ENCODE measurements at regions not wholly inside any gene's neighbourhood (a gene's known extent, or its start where the extent isn't known, plus 50 kb on each side); places are given as distances from the start of the nearest gene placed in this dataset.
A peak's percentile ranks its signal among the peaks of the same experiment; 100 is the strongest.

DNA sequence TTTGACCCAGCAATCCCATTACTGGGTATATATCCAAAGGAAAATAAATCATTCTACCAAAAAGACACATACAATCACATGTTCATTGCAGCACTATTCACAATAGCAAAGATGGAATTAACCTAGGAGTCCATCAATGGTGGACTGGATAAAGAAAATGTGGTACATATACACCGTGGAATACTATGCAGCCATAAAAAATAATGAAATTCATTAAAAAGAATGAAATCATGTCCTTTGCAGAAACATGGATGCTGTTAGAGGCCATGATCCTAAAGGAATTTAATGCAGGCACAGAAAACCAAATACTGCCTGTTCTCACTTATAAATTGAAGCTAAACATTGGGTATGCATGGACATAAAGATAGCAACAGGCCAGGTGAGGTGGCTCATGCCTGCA, 61.9 kb upstream of the BMP6 start:
- no peak for DNase-seq

DNA sequence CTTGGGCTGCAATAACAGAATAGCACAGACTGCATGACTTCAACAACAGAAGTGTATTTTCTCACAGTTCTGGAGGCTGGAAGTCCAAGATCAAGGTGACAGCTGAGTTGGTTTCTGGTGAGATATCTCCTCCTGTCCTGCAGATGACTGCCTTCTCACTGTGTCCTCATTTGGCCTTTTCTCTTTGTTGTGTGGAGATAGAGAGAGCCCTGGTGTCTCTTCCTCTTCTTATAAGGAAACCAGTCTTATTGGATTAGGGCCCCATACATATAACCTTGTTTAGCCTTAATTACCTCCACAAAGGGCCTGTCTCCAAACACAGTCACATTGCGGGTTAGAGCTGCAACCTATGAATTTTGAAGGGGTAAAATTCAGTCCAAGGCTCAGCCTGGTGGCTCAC, 57.0 kb upstream of the BMP6 start:
- no peak for DNase-seq

DNA sequence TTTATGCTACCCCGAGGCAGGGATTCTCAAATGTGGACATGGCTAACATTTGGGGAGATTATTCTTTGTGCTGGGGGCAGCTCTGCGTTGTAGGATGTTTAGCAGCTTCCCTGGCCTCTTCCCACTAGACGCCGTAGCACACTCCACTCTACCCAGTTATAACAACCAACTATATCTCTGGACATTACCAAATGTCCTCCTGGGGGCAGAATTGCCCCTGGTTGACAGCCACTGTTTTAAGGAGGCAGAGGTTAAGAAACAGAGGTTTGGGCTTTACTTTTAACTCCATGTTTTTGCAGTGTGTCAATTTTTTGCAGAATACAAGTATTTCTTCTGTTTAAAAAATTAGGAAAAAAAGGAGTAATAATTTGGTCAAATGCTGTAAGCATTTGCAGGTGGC, 56.2 kb upstream of the BMP6 start:
- no peak for DNase-seq

DNA sequence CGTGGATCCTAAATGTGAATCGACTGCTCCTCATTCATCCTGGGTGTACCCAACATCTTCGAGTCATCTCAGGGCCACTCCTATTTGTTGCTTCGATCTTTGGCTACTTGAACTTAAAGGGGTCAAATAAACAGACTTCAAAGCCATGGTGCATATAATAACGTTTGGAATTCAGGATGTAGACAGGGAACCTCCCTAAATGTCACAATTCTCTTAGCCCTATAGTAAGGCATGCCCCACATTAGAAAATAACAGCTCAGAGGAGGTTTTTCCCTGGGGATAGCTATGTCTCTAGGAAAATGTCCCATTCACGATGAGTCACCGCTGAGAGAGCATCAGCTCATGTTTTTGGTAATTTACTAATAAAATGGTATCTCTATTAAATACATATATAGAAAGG, 54.8 kb upstream of the BMP6 start:
- no peak for DNase-seq

DNA sequence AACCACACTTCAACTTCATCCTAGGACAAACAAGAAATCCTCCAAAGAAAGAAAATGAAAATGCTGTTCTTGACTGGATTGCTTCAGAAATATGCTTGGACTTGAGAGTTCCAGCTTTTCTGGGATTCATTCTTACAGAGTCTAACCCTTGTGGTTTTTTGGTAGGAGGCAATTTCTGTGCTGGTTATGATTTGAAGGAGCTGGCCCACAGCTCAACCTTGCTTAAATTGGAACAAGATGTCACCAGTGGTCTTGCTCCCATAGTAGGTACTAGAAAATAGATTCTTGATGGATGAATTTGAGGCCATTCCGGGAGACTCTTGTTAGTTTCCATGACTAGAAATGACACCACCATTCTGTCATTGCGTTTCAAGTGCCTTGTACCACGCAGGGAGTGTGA, 54.3 kb upstream of the BMP6 start:
- DNase-seq = no peak

DNA sequence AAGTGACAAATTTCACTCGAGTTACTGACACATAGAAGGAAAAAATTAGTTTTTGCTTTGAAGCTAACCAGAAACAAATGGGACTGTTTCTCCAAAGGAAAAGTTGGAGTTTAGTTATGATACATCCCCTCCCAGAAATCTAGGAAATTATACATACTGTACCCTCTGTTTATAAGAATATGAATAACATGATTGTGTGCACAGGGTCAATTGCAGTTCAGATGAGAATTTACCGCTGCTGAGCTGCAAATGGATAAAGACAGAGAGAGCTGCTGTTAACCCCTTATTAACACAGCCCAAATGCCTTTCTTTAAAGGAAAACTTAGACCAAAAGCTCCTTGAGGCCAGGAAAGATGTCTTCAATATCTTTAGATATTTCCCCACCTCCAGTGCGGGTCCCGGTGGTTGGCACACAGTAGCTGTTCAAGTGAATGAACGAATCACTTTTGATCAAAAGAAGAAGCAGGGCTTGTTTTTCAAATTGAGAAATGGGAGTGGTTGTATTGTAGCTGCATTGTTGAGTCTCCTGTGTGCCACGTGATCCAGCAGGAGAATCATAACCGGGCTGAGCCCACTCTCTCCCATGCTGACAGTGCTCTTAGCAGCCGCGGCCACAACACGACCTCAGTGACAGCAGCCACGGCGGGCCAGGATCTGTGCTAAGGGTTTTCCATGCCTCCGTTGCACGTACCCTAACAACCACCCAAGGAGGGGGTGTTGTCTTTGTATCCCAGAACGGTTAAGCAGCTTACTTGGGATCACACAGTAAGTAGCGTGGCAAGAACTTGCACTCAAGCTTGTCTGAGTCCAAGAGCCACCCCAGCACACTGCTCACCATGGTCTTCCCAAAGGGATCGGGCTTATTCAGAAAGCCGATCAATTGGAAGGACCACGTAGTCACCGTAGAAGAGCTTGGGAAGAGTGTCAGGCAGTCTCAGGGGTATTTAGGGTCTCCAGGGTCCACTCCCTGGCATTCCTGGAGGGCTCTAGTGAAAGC, 53.5 kb upstream of the BMP6 start:
- no peak for DNase-seq

DNA sequence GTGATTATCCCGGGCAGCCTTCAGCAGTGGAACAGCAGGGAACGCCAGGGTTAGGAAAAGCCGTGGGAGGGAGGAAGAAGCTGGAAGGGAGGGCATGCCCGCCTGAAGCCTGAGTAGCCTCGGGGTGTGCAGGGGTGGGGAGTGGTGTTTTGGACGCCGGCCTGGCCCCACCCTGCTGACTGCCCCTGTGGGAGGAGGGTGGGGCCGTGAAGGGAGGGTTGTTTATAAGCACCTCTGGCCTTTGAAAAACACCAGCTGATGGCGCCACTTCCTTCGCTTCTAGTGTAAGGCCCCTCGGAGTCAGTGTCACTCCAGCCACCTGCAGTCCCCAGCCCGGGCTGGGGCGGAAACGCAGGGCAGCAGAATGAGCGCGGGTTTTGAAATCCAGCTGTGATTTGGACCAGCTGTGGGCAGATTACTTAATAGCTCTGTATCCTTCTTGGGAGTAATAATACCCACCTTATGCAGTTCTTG, 52.8 kb upstream of the BMP6 start:
- DNase-seq = peak; percentile 0

DNA sequence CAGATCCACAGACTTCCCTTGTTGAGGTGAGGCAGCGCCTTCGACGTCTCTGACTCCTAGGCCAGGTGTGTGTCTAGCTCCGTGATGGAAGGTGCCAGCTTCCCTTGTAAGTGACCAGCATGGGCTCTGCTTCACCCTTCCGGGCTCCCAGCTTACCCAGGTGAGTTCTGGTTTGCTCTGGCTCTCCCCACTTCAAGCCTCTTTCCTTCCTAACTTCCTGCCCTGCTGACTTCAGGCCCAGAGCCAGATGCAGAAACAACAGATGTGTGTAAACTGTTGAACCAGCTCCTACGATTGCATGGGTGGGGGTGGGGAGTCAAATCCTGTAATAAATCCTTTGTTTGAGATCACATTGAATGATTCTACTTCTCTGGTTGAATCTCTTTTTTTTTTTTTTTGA, 51.6 kb upstream of the BMP6 start:
- DNase-seq = no peak

DNA sequence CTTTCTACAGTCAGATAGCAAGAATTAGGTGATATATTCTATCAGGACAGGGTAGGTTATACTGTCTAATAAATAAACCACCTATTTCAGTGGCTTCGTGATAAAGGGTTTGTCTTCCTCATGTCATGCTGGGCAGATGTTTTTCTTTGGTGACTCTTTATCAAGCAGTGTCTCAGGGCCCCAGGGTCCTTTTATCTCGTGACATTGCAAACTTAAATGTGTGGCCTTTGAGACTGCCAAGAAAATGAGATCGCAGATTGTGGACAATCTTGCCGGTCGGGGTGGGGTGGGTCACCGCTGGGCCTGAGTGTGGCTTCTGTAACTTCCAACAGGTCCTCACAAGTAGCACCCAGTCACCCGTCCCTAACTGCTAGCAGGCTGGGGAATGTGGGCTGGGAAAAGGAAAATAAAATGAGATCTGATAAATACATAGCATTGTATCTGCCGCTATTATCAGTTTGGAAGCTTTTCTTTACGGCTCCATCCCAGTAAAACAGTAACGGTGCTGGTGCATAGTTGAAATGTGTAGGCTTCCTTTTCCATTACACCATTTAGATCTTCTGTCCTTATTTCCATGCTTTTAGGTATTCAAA, 50.5 kb upstream of the BMP6 start:
- no peak for DNase-seq

Data from DMS79 treated with DMSO at 0.1 percent for 48 hours (cell line).